ENCODE measurements at regions not wholly inside any gene's neighbourhood (a gene's known extent, or its start where the extent isn't known, plus 50 kb on each side); places are given as distances from the start of the nearest gene placed in this dataset.

DNA sequence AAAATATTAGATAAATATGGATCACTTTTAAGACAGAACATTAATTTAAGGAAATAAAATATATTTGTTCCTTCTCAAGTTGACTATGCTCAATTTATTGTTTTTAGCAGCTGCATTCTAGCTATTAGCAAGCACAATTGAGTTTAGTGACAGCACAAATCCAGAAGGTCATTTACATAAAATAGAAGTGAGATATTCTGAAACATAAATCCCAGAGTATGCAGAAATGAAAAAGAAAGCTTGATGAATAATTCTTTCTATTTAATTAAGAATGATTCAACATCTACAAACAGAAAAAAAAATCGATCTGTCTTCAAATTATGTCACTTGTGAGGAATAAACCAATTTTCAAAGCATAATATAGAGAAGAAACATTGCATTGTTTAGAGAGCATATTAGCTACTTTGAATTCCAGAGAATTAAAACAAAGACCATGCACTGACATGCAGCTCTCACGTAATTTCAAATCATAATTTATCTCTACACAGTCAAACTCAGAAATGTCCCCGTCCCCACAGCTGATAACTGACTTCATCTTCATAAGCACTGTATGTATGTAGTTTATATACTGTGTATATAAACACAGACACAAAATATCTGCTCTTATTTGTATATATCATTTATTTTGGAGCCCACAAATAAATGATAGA is 458.4 kb downstream of the TMX3 start:
- Histone ChIP-seq H3K27me3 (no peaks in the 10 kb centered on the region), H3K4me1 (no peaks in the 10 kb centered on the region), H3K9me3 (no peaks in the 10 kb centered on the region), H3K4me3 (ENCODE audit: low read depth, low read length) (no peak overlapping the region), H3K36me3 (no peaks in the 10 kb centered on the region)
- TF ChIP-seq, protein P1, sequence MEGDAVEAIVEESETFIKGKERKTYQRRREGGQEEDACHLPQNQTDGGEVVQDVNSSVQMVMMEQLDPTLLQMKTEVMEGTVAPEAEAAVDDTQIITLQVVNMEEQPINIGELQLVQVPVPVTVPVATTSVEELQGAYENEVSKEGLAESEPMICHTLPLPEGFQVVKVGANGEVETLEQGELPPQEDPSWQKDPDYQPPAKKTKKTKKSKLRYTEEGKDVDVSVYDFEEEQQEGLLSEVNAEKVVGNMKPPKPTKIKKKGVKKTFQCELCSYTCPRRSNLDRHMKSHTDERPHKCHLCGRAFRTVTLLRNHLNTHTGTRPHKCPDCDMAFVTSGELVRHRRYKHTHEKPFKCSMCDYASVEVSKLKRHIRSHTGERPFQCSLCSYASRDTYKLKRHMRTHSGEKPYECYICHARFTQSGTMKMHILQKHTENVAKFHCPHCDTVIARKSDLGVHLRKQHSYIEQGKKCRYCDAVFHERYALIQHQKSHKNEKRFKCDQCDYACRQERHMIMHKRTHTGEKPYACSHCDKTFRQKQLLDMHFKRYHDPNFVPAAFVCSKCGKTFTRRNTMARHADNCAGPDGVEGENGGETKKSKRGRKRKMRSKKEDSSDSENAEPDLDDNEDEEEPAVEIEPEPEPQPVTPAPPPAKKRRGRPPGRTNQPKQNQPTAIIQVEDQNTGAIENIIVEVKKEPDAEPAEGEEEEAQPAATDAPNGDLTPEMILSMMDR (IDR thresholded peaks at IDR 0.05; ENCODE audit: low read depth, low read length) = no peak
- DNase-seq = no peak

DNA sequence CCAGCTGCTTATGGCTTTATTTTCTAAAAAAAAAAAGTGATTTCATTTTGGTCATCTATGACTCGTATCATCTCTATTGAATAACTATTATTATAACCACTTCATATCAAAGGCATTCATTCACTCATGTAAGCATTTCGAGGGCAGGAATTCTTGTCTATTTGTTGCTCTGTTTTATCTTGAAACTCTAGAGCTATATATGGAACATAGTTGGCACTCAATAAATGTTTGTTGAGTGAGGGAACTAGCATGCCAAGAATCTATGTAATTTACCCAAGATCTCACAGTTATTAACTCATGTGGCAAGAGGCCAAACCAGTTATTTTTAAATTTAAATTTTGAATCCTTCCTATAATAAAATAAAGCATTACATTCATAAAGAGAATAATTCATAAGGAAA is 470.1 kb downstream of the TMX3 start:
- DNase-seq = no peak
- H3K9me3 ChIP-seq = no peaks in the 10 kb centered on the region
- TF ChIP-seq, protein P1 (IDR thresholded peaks at IDR 0.05; ENCODE audit: low read depth, low read length) = no peak
- no peak overlapping the region for H3K4me3 ChIP-seq (ENCODE audit: low read depth, low read length)
- H3K27me3 ChIP-seq = no peaks in the 10 kb centered on the region
- H3K36me3 ChIP-seq = no peaks in the 10 kb centered on the region
- no peaks in the 10 kb centered on the region for H3K4me1 ChIP-seq

DNA sequence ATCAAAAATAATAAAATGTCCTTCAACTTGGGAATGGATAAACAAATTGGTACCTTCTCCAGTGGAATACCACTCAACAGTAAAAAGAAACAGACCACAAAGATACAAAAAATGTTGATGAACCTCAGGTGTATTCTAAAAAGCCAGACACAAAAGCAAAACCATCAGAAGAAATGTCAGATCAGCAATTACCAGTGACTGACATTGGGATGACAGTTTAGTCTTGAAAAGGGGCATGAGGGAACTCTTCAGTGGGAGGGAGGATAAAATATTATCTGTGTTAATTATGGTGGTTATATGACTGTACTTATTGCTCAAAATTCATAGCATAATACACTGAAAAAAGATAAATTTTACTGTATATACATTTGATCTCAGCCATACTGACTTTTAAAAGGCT is 473.0 kb downstream of the TMX3 start:
- Histone ChIP-seq H3K27me3 (no peaks in the 10 kb centered on the region), H3K4me1 (no peaks in the 10 kb centered on the region), H3K4me3 (ENCODE audit: low read depth, low read length) (no peak overlapping the region), H3K9me3 (no peaks in the 10 kb centered on the region), H3K36me3 (no peaks in the 10 kb centered on the region)
- TF ChIP-seq, protein P1 (IDR thresholded peaks at IDR 0.05; ENCODE audit: low read depth, low read length) = no peak
- DNase-seq = no peak

DNA sequence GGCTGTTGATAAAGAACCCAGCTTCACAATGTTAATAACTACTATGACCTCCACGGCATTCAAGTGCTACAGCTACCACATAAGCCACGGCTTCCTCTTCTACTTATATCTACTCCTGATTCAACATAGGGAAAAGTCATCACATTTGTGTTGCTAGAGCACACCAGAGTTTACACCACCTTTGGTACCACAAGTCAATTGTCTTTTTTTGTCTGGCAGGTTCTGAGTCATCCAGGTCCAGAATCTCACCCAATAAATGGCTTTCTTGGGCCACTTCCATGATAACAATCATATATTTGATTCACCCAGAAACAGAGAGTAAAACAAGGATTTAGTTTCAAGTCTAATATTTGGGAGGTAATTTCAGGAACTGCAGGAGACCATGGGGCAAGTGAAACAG is 480.2 kb downstream of the TMX3 start:
- TF ChIP-seq, protein P1 (IDR thresholded peaks at IDR 0.05; ENCODE audit: low read depth, low read length) = no peak
- DNase-seq = no peak
- H3K4me1 ChIP-seq = no peaks in the 10 kb centered on the region
- H3K27me3 ChIP-seq = no peaks in the 10 kb centered on the region
- H3K4me3 ChIP-seq (ENCODE audit: low read depth, low read length) = no peak overlapping the region
- H3K9me3 ChIP-seq = no peaks in the 10 kb centered on the region
- no peaks in the 10 kb centered on the region for H3K36me3 ChIP-seq

DNA sequence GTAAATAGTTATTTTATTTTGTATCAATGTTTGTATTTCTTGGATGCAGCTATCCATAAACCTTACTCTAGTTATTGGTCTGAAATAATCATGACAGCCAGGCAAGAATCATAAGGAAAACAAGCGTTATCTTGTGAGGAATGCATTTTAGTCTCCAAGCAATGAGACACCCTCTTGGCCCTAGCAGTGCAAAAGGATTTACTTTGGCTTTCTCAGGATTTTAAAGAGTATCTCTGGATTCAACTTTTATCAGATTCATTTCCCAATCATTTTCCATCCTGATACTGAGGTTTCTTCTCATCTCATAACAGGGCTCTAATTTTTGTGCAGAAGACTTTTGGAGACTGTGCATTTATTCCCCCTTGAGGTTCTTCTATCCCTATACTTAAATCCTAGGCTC is 480.8 kb downstream of the TMX3 start:
- Histone ChIP-seq H3K4me3 (ENCODE audit: low read depth, low read length) (no peak overlapping the region), H3K36me3 (no peaks in the 10 kb centered on the region), H3K27me3 (no peaks in the 10 kb centered on the region), H3K9me3 (no peaks in the 10 kb centered on the region), H3K4me1 (no peaks in the 10 kb centered on the region)
- TF ChIP-seq, protein P1 (IDR thresholded peaks at IDR 0.05; ENCODE audit: low read depth, low read length) = no peak
- DNase-seq = no peak

DNA sequence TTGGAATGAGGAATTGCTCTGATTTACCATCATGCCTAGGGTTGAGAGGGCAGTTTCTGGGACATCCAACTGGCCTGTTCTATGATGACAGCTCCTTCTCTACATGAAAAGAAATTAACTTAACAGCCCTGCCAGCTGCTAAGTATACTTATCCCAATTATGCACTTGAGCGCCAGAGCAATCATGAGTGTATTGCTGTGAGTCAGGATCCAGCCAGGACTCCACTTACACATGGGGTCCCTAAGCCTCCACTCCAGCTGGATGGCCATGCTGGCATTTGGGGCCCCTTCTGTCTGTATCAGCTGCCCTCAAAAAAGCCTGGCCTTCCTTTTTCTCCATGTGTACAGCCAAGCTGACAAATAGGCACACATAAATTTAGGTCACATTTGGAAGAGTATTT is 481.9 kb downstream of the TMX3 start:
- Histone ChIP-seq H3K9me3 (no peaks in the 10 kb centered on the region), H3K36me3 (no peaks in the 10 kb centered on the region), H3K27me3 (no peaks in the 10 kb centered on the region), H3K4me3 (ENCODE audit: low read depth, low read length) (no peak overlapping the region), H3K4me1 (no peaks in the 10 kb centered on the region)
- peak; percentile 11 for DNase-seq
- TF ChIP-seq, protein P1 (IDR thresholded peaks at IDR 0.05; ENCODE audit: low read depth, low read length) = no peak

Measured in BE2C (cell line).